ENCODE measurements at regions not wholly inside any gene's neighbourhood (a gene's known extent, or its start where the extent isn't known, plus 50 kb on each side); places are given as distances from the start of the nearest gene placed in this dataset.

DNA sequence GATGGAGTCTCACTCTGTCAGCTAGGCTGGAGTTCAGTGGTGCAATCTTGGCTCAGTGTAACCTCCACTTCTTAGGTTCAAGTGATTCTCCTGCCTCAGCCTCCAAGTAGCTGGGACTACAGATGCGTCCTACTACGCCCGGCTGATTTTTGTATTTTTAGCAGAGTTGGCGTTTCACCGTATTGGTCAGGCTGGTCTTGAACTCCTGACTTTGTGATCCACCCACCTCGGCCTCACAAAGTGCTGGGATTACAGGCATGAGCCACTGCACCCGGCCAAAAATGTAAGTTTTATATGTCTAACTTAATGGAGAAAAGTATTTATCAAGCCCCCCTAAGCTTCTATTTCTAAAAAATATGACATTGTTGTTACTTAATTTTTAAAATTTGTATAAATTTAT, 98.2 kb upstream of the RIOK2 start:
- TF ChIP-seq, protein P1, sequence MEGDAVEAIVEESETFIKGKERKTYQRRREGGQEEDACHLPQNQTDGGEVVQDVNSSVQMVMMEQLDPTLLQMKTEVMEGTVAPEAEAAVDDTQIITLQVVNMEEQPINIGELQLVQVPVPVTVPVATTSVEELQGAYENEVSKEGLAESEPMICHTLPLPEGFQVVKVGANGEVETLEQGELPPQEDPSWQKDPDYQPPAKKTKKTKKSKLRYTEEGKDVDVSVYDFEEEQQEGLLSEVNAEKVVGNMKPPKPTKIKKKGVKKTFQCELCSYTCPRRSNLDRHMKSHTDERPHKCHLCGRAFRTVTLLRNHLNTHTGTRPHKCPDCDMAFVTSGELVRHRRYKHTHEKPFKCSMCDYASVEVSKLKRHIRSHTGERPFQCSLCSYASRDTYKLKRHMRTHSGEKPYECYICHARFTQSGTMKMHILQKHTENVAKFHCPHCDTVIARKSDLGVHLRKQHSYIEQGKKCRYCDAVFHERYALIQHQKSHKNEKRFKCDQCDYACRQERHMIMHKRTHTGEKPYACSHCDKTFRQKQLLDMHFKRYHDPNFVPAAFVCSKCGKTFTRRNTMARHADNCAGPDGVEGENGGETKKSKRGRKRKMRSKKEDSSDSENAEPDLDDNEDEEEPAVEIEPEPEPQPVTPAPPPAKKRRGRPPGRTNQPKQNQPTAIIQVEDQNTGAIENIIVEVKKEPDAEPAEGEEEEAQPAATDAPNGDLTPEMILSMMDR (IDR thresholded peaks at IDR 0.05), result no peak

DNA sequence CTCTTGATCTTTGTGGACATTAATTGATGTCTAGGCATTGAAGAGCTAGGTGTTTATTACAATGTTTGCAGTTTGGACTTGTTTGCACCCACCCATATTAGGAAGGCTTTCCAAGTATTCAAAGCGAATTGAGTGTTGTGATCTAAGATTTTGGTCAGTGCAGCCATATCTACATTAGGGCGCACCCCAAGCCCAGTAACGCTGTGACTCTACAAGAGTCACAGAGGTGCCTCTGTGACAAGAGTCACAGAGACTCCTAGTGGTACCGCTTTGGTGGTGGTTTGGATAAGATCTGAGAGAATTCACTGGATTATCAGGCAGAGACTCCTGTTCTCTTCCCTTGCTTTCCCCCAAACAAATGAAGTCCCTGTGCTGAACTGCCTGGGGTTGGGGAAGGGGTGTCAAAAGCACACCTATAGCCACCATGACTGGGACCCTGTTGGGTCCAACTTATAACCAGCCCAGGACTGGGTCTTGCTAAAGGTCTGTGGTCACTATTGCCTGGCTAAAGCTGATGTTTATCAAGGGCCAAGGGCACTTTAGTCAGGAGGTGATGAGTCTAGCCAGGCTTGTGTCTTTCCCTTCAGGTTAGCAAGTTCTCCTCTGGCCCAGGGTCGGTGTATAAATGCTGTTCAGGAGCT, 114.1 kb upstream of the RIOK2 start:
- TF ChIP-seq, protein P1 (IDR thresholded peaks at IDR 0.05), result peak; percentile 89

DNA sequence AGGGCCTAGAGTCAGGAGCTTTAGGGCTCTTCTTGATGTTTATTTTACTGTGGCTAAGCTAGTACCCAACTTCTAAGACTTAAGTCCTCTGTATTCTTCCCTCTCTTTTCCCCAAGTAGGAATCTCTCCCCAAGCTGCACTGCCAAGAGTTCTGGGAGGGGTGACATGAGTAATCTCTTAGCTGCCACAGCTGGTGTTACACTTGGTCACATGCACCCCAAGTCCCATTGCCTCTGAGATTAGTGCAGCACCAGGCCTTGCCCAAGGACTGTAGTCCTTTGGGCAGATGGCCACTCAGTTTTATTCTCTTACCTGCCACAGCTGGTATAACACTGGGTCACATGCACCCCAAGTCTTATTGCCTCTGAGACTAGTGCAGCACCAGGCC, 114.7 kb upstream of the RIOK2 start:
- TF ChIP-seq, protein P1 (IDR thresholded peaks at IDR 0.05), result no peak

DNA sequence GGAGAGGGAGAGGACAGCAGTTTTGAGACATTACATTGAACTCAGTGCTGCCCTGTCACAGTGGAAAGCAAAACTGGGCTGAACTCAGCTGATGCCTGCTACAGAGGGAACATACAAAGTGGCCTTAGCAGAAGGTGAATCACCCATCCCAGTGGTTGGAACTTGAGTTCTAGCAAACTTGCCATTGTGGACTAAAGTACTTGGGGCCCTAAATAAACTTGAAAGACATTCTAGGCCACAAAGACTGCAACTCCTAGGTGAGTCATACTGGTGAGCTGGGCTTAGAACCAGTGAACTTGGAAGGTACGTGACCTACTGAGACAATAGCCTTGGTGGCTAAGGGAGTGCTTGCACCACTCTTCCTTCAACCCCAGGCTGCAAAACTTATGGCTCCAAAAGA, 155.7 kb upstream of the RIOK2 start:
- TF ChIP-seq, protein P1 (IDR thresholded peaks at IDR 0.05), result no peak

DNA sequence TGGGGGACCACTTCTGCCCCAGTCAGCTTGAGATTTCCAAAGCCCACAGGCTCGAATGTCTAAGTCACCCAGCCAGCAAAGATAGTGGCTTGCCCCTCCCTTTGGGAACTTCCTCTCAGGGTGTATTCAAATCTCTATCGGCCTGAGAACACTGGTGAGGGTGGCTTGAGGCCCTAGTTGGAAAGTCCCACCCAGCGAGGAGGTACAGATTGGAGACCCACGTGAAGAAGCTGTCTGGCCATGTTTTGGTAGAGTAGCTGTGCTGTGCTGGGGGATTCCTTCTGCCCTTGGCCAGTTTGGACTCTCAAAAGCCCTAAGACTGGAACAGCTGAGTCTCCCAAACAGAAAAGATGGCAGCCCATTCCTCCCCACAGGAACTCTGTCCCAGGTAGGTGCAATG, 172.7 kb upstream of the RIOK2 start:
- TF ChIP-seq, protein P1 (IDR thresholded peaks at IDR 0.05), result no peak

DNA sequence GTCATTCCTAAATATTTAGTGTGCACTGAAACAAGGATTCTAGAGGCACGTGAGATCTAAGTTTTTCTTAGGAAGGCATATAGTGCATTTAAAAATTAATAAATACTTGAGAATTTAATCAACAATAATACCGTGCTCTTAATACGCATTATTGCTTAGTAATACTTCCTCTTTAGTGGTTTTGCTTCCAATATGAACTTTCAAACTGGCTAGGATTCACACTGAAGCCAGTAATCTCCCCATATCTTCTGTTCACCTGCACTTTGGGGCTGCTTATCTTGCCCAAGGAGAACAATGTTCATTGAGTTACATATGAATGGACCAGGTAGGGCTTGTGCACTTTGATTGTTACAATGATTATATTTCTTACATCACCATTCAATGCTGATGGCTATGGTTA, 180.5 kb upstream of the RIOK2 start:
- TF ChIP-seq, protein P1 (IDR thresholded peaks at IDR 0.05), result no peak

DNA sequence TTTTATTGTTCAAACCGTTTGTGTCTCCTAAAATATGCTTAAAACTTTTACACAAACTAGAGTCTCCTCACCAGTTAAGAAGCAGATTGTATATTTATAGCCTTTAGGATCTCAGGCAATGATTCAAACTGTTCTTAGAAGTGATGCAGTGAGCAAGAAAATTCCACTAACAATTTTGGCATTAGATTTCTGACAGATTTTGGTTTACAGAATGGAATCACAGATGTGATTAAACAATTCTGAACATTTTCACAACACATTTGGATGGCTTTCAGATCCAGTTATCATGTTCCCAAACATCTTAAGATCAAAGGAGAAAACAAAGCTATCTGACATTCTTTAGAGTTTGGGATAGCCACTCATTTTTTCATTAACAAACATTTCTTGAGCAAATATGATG, 181.7 kb upstream of the RIOK2 start:
- TF ChIP-seq, protein P1 (IDR thresholded peaks at IDR 0.05), result no peak
